Endodermal cell (in vitro differentiated cells): ENCODE measurements at regions not wholly inside any gene's neighbourhood (a gene's known extent, or its start where the extent isn't known, plus 50 kb on each side); places are given as distances from the start of the nearest gene placed in this dataset.
"Not testable (repeated sequence)": the region's sequence is repeated elsewhere in the genome, so short reads cannot be mapped to it uniquely, and the experiment has no call there.

ENCODE experiments used
- DNase-seq: peaks from one replicate; pipeline ENCODE4 v3.0.0-alpha.2; 2017
- H3K27ac ChIP-seq: 2 replicates; pipeline ENCODE4 v1.5.1; 2013; ENCODE audit warnings: mild to moderate bottlenecking, low read depth, low read length, moderate library complexity
- H3K27me3 ChIP-seq: 2 replicates; pipeline ENCODE4 v1.6.1; 2013; ENCODE audit warnings: mild to moderate bottlenecking, low read length, moderate library complexity; ENCODE audit not compliant: insufficient read depth, control insufficient read depth, poor library complexity, severe bottlenecking
- H3K36me3 ChIP-seq: 2 replicates; pipeline ENCODE4 v1.7.0; 2013; ENCODE audit warnings: mild to moderate bottlenecking, low read length, moderate library complexity; ENCODE audit not compliant: control insufficient read depth, insufficient read depth
- H3K4me1 ChIP-seq: one replicate; pipeline ENCODE4 v1.7.0; 2013; ENCODE audit warnings: low read length; ENCODE audit not compliant: control insufficient read depth, insufficient read depth
- H3K4me3 ChIP-seq: 2 replicates; pipeline ENCODE4 v1.5.1; 2013; ENCODE audit warnings: mild to moderate bottlenecking, low read length, moderate library complexity
- H3K9ac ChIP-seq: 2 replicates; pipeline ENCODE4 v1.6.1; 2013; ENCODE audit warnings: mild to moderate bottlenecking, low read length, moderate library complexity; ENCODE audit not compliant: poor library complexity, severe bottlenecking; ENCODE audit errors: extremely low read depth
- H3K9me3 ChIP-seq: 2 replicates; pipeline ENCODE4 v1.6.1; 2013; ENCODE audit warnings: mild to moderate bottlenecking, low read length, moderate library complexity; ENCODE audit not compliant: control insufficient read depth
- H3K27ac Mint-ChIP-seq: 2 replicates; pipeline ENCODE4 v1.8.0; 2020; ENCODE audit warnings: mixed read lengths
- H3K27me3 Mint-ChIP-seq: 2 replicates; pipeline ENCODE4 v1.8.0; 2021; ENCODE audit warnings: mild to moderate bottlenecking, mixed read lengths; ENCODE audit not compliant: insufficient read depth
- H3K36me3 Mint-ChIP-seq: 2 replicates; pipeline ENCODE4 v1.8.0; 2020; ENCODE audit warnings: low read depth, mixed read lengths
- H3K4me1 Mint-ChIP-seq: 2 replicates; pipeline ENCODE4 v1.8.0; 2020; ENCODE audit warnings: mixed read lengths
- H3K4me3 Mint-ChIP-seq: 2 replicates; pipeline ENCODE4 v1.8.0; 2020; ENCODE audit warnings: mild to moderate bottlenecking, moderate library complexity, mixed read lengths
- H3K9me3 Mint-ChIP-seq: 2 replicates; pipeline ENCODE4 v1.8.0; 2020; ENCODE audit warnings: mild to moderate bottlenecking, mixed read lengths
- CTCF ChIP-seq: fragments of 200-600 bp; sonication (generic); conservative IDR thresholded peaks from 2 replicates; pipeline ENCODE4 v1.5.0; 2021; ENCODE audit warnings: antibody characterized with exemption, mild to moderate bottlenecking
- WGBS, 2 experiments: methylation state at CpG; one replicate each; pipeline versions ENCODE4 v1.1.5 to v1.1.7; 2013; ENCODE audit warnings: missing lambda C conversion rate in 2 of 2, mixed read lengths in 1 of 2; ENCODE audit not compliant: insufficient coverage in 1 of 2, insufficient read length in 1 of 2; 5-methylcytosine and 5-hydroxymethylcytosine counted together

- H3K4me3 Mint-ChIP-seq, H3K9me3 Mint-ChIP-seq, H3K27me3 ChIP-seq, H3K4me1 Mint-ChIP-seq, H3K27ac Mint-ChIP-seq, H3K36me3 Mint-ChIP-seq, H3K9ac ChIP-seq, DNase-seq, H3K4me3 ChIP-seq, H3K36me3 ChIP-seq, H3K4me1 ChIP-seq, H3K27ac ChIP-seq, H3K9me3 ChIP-seq: not testable (repeated sequence)
- 83 to 93% methylated on average over 5 to 7 of the region's 7 CpGs for WGBS, 2 experiments
- H3K27me3 Mint-ChIP-seq = peaks cover 44% of the 10 kb centered on the region
Measured at GRCh38 chr2:95693071-95693846, 101.5 kb downstream of the TRIM43 start.

GRCh38 chr2:95695613-95696012 lies 103.8 kb downstream of the TRIM43 start:
- H3K4me1 Mint-ChIP-seq = peaks cover 8% of the 10 kb centered on the region
- H3K27me3 Mint-ChIP-seq = peaks cover 44% of the 10 kb centered on the region
- Histone ChIP-seq H3K36me3 (no peaks in the 10 kb centered on the region), H3K27ac (no peak overlapping the region), H3K4me3 (no peak overlapping the region), H3K4me1 (no peaks in the 10 kb centered on the region), H3K27me3 (peaks cover 9% of the 10 kb centered on the region), H3K9me3 (peaks cover 5% of the 10 kb centered on the region), H3K9ac (no peak overlapping the region)
- H3K4me3 Mint-ChIP-seq = no peak overlapping the region
- no peaks in the 10 kb centered on the region for H3K36me3 Mint-ChIP-seq
- no peaks in the 10 kb centered on the region for H3K9me3 Mint-ChIP-seq
- H3K27ac Mint-ChIP-seq = no peak overlapping the region
- TF ChIP-seq CTCF = no peak
- no peak for DNase-seq
- WGBS, 2 experiments = 80 to 81% methylated on average over 4 of the region's 4 CpGs

DNA sequence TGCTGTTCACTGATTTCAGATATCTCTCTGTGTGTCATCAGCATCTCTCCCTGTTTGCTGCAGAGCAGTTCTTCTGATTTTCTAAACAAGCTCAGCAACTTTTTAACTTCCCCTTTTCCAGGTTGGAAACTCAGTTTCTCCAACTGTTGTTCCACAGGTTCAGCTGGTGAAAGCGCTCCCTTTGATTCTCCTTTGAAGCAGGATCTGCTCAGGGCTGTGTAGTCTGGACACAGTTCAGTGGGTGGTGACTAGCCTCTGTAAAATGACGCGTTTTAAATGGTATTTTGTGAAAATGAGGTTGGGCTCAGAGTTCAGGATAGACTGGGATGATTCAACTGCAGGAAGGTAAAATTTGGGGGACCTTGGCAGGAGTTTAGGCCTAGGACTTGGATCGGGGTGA lies 106.3 kb downstream of the TRIM43 start:
- DNase-seq = no peak
- H3K9ac ChIP-seq = no peak overlapping the region
- H3K4me3 ChIP-seq = no peak overlapping the region
- H3K27me3 Mint-ChIP-seq = peaks cover 49% of the 10 kb centered on the region
- H3K27ac ChIP-seq = no peak overlapping the region
- peaks cover 5% of the 10 kb centered on the region for H3K9me3 ChIP-seq
- no peaks in the 10 kb centered on the region for H3K4me1 ChIP-seq
- no peaks in the 10 kb centered on the region for H3K36me3 ChIP-seq
- H3K36me3 Mint-ChIP-seq = no peaks in the 10 kb centered on the region
- peaks cover 9% of the 10 kb centered on the region for H3K27me3 ChIP-seq
- H3K4me1 Mint-ChIP-seq = peaks cover 13% of the 10 kb centered on the region
- WGBS, 2 experiments = 84 to 86% methylated on average over 1 to 4 of the region's 4 CpGs
- H3K27ac Mint-ChIP-seq = no peak overlapping the region
- no peak for TF ChIP-seq CTCF
- H3K4me3 Mint-ChIP-seq = no peak overlapping the region
- H3K9me3 Mint-ChIP-seq = no peaks in the 10 kb centered on the region

GRCh38 chr2:95699201-95700184 lies 107.7 kb downstream of the TRIM43 start:
- not testable (repeated sequence) for H3K36me3 Mint-ChIP-seq, DNase-seq, H3K27ac Mint-ChIP-seq, H3K27ac ChIP-seq, H3K4me3 ChIP-seq, H3K4me3 Mint-ChIP-seq, H3K4me1 ChIP-seq, H3K9me3 ChIP-seq, H3K36me3 ChIP-seq, H3K27me3 ChIP-seq, H3K9ac ChIP-seq, H3K9me3 Mint-ChIP-seq
- Mint-ChIP-seq H3K4me1 (peaks cover 13% of the 10 kb centered on the region), H3K27me3 (peaks cover 51% of the 10 kb centered on the region)
- 81 to 94% methylated on average over 2 to 4 of the region's 5 CpGs for WGBS, 2 experiments
